ENCODE measurements at regions not wholly inside any gene's neighbourhood (a gene's known extent, or its start where the extent isn't known, plus 50 kb on each side); places are given as distances from the start of the nearest gene placed in this dataset.

GRCh38 chr18:30454920-30455319 lies 587.6 kb downstream of the DSC3 start:
- TF ChIP-seq CTCF (IDR thresholded peaks at IDR 0.05) = no peak
- Histone ChIP-seq H3K9me3 (no peaks in the 10 kb centered on the region), H3K27me3 (ENCODE audit: low read depth) (no peaks in the 10 kb centered on the region), H3K27ac (no peak overlapping the region), H3K4me3 (no peak overlapping the region), H3K36me3 (no peaks in the 10 kb centered on the region), H3K4me1 (no peaks in the 10 kb centered on the region)
- intact Hi-C loops (cut with DNase I) = no loop called here
- ATAC-seq (no peak), DNase-seq (no peak)

- no peak for TF ChIP-seq CTCF (IDR thresholded peaks at IDR 0.05)
- no peaks in the 10 kb centered on the region for H3K36me3 ChIP-seq
- H3K4me1 ChIP-seq = no peaks in the 10 kb centered on the region
- no peaks in the 10 kb centered on the region for H3K9me3 ChIP-seq
- no peaks in the 10 kb centered on the region for H3K27me3 ChIP-seq (ENCODE audit: low read depth)
- ATAC-seq (no peak), DNase-seq (no peak)
- intact Hi-C loops (cut with DNase I) = no loop called here
- H3K27ac ChIP-seq = no peak overlapping the region
- no peak overlapping the region for H3K4me3 ChIP-seq
These were observed 590.6 kb downstream of the DSC3 start for GRCh38 chr18:30451981-30452380.

GRCh38 chr18:30450927-30451326 lies 591.6 kb downstream of the DSC3 start:
- intact Hi-C loops (cut with DNase I) = no loop called here
- TF ChIP-seq CTCF (IDR thresholded peaks at IDR 0.05) = no peak
- no peak for ATAC-seq
- no peak overlapping the region for H3K4me3 ChIP-seq
- H3K27me3 ChIP-seq (ENCODE audit: low read depth) = no peaks in the 10 kb centered on the region
- no peak for DNase-seq
- no peak overlapping the region for H3K27ac ChIP-seq
- H3K4me1 ChIP-seq = no peaks in the 10 kb centered on the region
- no peaks in the 10 kb centered on the region for H3K9me3 ChIP-seq
- no peaks in the 10 kb centered on the region for H3K36me3 ChIP-seq

GRCh38 chr18:30446605-30447004 lies 595.9 kb downstream of the DSC3 start:
- no peak overlapping the region for H3K4me3 ChIP-seq
- TF ChIP-seq CTCF (IDR thresholded peaks at IDR 0.05) = no peak
- ATAC-seq = no peak
- intact Hi-C loops (cut with DNase I) = no loop called here
- H3K4me1 ChIP-seq = no peaks in the 10 kb centered on the region
- no peaks in the 10 kb centered on the region for H3K36me3 ChIP-seq
- no peaks in the 10 kb centered on the region for H3K27me3 ChIP-seq (ENCODE audit: low read depth)
- no peaks in the 10 kb centered on the region for H3K9me3 ChIP-seq
- peak; percentile 31 for DNase-seq
- no peak overlapping the region for H3K27ac ChIP-seq

GRCh38 chr18:30444544-30444943 lies 598.0 kb downstream of the DSC3 start:
- intact Hi-C loops (cut with DNase I) = no loop called here
- TF ChIP-seq CTCF (IDR thresholded peaks at IDR 0.05) = no peak
- H3K27me3 ChIP-seq (ENCODE audit: low read depth) = no peaks in the 10 kb centered on the region
- H3K4me1 ChIP-seq = no peaks in the 10 kb centered on the region
- no peak overlapping the region for H3K4me3 ChIP-seq
- no peaks in the 10 kb centered on the region for H3K9me3 ChIP-seq
- no peak overlapping the region for H3K27ac ChIP-seq
- no peaks in the 10 kb centered on the region for H3K36me3 ChIP-seq
- no peak for ATAC-seq
- DNase-seq = no peak

GRCh38 chr18:30440351-30440750 lies 602.2 kb downstream of the DSC3 start:
- intact Hi-C loops (cut with DNase I) = no loop called here
- ATAC-seq (no peak), DNase-seq (no peak)
- Histone ChIP-seq H3K4me1 (no peaks in the 10 kb centered on the region), H3K27ac (no peak overlapping the region), H3K9me3 (no peaks in the 10 kb centered on the region), H3K4me3 (no peak overlapping the region), H3K27me3 (ENCODE audit: low read depth) (no peaks in the 10 kb centered on the region), H3K36me3 (no peaks in the 10 kb centered on the region)
- TF ChIP-seq CTCF (IDR thresholded peaks at IDR 0.05) = no peak

All from lower lobe of right lung (tissue), 2 donors.